Lung (tissue), 11 donors: ENCODE measurements at regions not wholly inside any gene's neighbourhood (a gene's known extent, or its start where the extent isn't known, plus 50 kb on each side); places are given as distances from the start of the nearest gene placed in this dataset.

Experiments
- ATAC-seq: fragments of 200-7000 bp; cut with Tn5 transposase; one replicate; pipeline ENCODE4 v1.9.1; 2020; ENCODE audit warnings: moderate number of reproducible peaks; ENCODE audit not compliant: insufficient read depth, low FRiP score
- DNase-seq, 3 donors: peaks; one replicate each; pipeline ENCODE4 v3.0.0-alpha.2; 2013 to 2017
- H3K27ac ChIP-seq, 2 donors: one replicate each; pipeline ENCODE4 v1.5.1; 2013; ENCODE audit warnings: mild to moderate bottlenecking in 2 of 2, moderate library complexity in 2 of 2, control low read depth in 1 of 2, inconsistent platforms in 1 of 2, low read depth in 1 of 2, low read length in 1 of 2
- H3K27me3 ChIP-seq, 3 donors: one replicate each; pipeline ENCODE4 v1.5.1; 2013; ENCODE audit warnings: low read length in 2 of 3; ENCODE audit not compliant: control insufficient read depth in 3 of 3, insufficient read depth in 3 of 3
- H3K36me3 ChIP-seq, 4 donors: one replicate each; pipeline ENCODE4 v1.5.1; 2013; ENCODE audit warnings: low read length in 4 of 4, mild to moderate bottlenecking in 1 of 4, moderate library complexity in 1 of 4; ENCODE audit not compliant: control insufficient read depth in 4 of 4, insufficient read depth in 4 of 4
- H3K4me1 ChIP-seq, 5 donors: one replicate each; pipeline ENCODE4 v1.5.1; 2013; ENCODE audit warnings: low read length in 5 of 5, mild to moderate bottlenecking in 2 of 5, moderate library complexity in 1 of 5; ENCODE audit not compliant: control insufficient read depth in 5 of 5, insufficient read depth in 5 of 5
- H3K4me3 ChIP-seq: one replicate; pipeline ENCODE4 v1.5.1; 2013; ENCODE audit warnings: mild to moderate bottlenecking, control low read depth, moderate library complexity
- H3K9ac ChIP-seq, 2 donors: one replicate each; pipeline ENCODE4 v1.5.1; 2013; ENCODE audit warnings: low read length in 2 of 2, control low read depth in 1 of 2; ENCODE audit not compliant: insufficient read depth in 1 of 2
- H3K9me3 ChIP-seq, 4 donors: one replicate each; pipeline ENCODE4 v1.5.1; 2013; ENCODE audit warnings: low read length in 3 of 4, mild to moderate bottlenecking in 1 of 4, moderate library complexity in 1 of 4; ENCODE audit not compliant: control insufficient read depth in 4 of 4, insufficient read depth in 3 of 4
- WGBS, 2 donors: extraction: QIAGEN DNeasy Blood & Tissue Kit; methylation state at CpG; one replicate each; pipeline ENCODE4 v1.1.7; 2013; 5-methylcytosine and 5-hydroxymethylcytosine counted together
- TF ChIP-seq, protein P1 (sequence below): IDR thresholded peaks from 2 replicates; pipeline ENCODE4 v1.5.1; 2012; ENCODE audit warnings: mild to moderate bottlenecking; ENCODE audit errors: control extremely low read depth, extremely low read depth
- donor health status: control.
- donor health status: control.
- donor health status: Bipolar disorder and iron deficiency.
- donor health status: healthy.
- donor health status: DM: yes; HTN: yes; CAD: no.

DNA sequence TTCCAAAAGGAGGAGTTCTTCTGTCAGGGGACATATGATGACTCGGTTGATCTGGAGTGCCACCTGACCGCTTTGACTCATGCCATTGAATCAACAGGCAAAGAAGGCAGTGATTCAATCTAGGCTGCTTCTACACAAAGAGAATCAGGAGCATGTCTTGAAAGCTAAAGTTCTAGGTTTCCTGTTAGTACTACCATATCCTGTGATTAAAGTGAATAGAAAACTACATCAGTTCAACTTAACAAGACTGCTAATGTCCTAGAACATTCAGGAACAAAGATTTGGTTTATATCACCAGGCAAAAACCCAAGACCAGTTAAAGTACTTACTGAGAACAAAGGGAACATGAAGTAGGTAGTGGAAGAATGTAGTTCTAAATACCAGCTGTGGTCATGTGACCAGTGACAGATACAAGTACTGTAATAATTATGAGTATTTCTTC is 216.8 kb upstream of the SGK1 start:
- WGBS, 2 donors, result 57 to 68% methylated on average over 2 of the region's 2 CpGs
- DNase-seq (no peak), ATAC-seq (no peak)

DNA sequence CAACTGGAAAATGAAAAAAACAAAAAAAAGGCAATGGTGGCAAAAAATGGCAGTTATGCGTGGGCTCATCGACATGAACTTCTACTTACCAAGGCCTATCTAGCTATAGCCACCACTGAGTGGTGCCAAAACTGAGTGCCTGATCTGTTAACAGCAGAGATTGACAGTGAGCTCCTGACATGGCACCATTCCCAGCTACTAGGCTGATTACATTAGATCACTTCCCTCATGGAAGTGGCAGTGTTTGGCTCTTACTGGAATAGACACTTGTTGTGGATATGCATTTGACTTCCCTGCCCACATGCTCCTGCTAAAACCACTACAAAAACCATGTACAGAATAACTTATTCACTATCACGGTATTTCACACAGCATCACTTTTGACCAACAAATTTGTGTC is 216.1 kb upstream of the SGK1 start:
- H3K27ac ChIP-seq, result peak overlapping the region in 1 of 2 donors; percentile 73
- H3K9me3 ChIP-seq, result no peaks in the 10 kb centered on the region
- H3K36me3 ChIP-seq, result no peaks in the 10 kb centered on the region
- no peak overlapping the region for H3K9ac ChIP-seq
- 77 to 89% methylated on average over 3 of the region's 3 CpGs for WGBS, 2 donors
- no peak overlapping the region for H3K4me3 ChIP-seq
- DNase-seq, result no peak
- ATAC-seq, result no peak
- TF ChIP-seq, protein P1, sequence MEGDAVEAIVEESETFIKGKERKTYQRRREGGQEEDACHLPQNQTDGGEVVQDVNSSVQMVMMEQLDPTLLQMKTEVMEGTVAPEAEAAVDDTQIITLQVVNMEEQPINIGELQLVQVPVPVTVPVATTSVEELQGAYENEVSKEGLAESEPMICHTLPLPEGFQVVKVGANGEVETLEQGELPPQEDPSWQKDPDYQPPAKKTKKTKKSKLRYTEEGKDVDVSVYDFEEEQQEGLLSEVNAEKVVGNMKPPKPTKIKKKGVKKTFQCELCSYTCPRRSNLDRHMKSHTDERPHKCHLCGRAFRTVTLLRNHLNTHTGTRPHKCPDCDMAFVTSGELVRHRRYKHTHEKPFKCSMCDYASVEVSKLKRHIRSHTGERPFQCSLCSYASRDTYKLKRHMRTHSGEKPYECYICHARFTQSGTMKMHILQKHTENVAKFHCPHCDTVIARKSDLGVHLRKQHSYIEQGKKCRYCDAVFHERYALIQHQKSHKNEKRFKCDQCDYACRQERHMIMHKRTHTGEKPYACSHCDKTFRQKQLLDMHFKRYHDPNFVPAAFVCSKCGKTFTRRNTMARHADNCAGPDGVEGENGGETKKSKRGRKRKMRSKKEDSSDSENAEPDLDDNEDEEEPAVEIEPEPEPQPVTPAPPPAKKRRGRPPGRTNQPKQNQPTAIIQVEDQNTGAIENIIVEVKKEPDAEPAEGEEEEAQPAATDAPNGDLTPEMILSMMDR, result no peak
- H3K4me1 ChIP-seq, result peaks cover 0 to 22% (median 0%) of the 10 kb centered on the region in 5 donors
- no peaks in the 10 kb centered on the region for H3K27me3 ChIP-seq

More for the DNA sequence above, 216.8 kb upstream of the SGK1 start:
- H3K27me3 ChIP-seq, result no peaks in the 10 kb centered on the region
- H3K4me3 ChIP-seq, result no peak overlapping the region
- no peak overlapping the region for H3K9ac ChIP-seq
- TF ChIP-seq, protein P1, result no peak
- H3K36me3 ChIP-seq, result no peaks in the 10 kb centered on the region
- H3K9me3 ChIP-seq, result no peaks in the 10 kb centered on the region
- H3K27ac ChIP-seq, result peak overlapping the region in 1 of 2 donors; percentile 73
- peaks cover 0 to 22% (median 0%) of the 10 kb centered on the region in 5 donors for H3K4me1 ChIP-seq

GRCh38 chr6:134532694-134533624 is 215.0 kb upstream of the SGK1 start:
- ATAC-seq, result no peak
- TF ChIP-seq, protein P1, result no peak
- 85% methylated on average over 8 of the region's 8 CpGs for WGBS, 2 donors

More at GRCh38 chr6:134532694-134533624, 215.0 kb upstream of the SGK1 start:
- H3K27me3 ChIP-seq, result no peaks in the 10 kb centered on the region
- no peak overlapping the region for H3K27ac ChIP-seq
- no peaks in the 10 kb centered on the region for H3K36me3 ChIP-seq
- no peak for DNase-seq
- no peak overlapping the region for H3K4me3 ChIP-seq
- no peaks in the 10 kb centered on the region for H3K9me3 ChIP-seq
- H3K4me1 ChIP-seq, result peaks cover 0 to 22% (median 0%) of the 10 kb centered on the region in 5 donors
- no peak overlapping the region for H3K9ac ChIP-seq
